ENCODE measurements at regions not wholly inside any gene's neighbourhood (a gene's known extent, or its start where the extent isn't known, plus 50 kb on each side); places are given as distances from the start of the nearest gene placed in this dataset.

DNA sequence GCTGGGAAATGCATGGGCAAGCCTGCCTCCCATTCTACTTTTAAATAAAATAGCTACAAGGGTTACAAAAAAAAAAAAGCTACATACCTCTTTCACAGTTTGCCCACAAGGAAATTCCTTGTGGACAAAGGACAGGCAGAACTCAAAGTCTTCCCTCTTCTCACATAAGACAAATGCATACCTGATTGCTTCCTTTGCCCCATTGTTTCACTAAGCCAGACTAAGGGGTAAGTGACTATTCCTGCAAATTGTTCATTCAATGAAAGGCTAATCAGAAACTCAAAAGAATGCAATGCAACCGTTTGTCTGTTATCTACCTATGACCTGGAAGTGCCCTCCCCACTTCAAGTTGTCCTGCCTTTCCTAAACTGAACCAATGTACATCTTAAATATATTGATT is 780.6 kb downstream of the FAM133A start:
- TF ChIP-seq POLR2AphosphoS5 (IDR thresholded peaks at IDR 0.05) (no peak), POLR2A (IDR thresholded peaks at IDR 0.05) (no peak), EP300 (IDR thresholded peaks at IDR 0.05; ENCODE audit: low read depth) (no peak)
- TF ChIP-seq, protein P1, sequence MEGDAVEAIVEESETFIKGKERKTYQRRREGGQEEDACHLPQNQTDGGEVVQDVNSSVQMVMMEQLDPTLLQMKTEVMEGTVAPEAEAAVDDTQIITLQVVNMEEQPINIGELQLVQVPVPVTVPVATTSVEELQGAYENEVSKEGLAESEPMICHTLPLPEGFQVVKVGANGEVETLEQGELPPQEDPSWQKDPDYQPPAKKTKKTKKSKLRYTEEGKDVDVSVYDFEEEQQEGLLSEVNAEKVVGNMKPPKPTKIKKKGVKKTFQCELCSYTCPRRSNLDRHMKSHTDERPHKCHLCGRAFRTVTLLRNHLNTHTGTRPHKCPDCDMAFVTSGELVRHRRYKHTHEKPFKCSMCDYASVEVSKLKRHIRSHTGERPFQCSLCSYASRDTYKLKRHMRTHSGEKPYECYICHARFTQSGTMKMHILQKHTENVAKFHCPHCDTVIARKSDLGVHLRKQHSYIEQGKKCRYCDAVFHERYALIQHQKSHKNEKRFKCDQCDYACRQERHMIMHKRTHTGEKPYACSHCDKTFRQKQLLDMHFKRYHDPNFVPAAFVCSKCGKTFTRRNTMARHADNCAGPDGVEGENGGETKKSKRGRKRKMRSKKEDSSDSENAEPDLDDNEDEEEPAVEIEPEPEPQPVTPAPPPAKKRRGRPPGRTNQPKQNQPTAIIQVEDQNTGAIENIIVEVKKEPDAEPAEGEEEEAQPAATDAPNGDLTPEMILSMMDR (IDR thresholded peaks at IDR 0.05) = no peak
